Sciatic nerve (tissue), 2 donors: ENCODE measurements at regions not wholly inside any gene's neighbourhood (a gene's known extent, or its start where the extent isn't known, plus 50 kb on each side); places are given as distances from the start of the nearest gene placed in this dataset.
A peak's percentile ranks its signal among the peaks of the same experiment; 100 is the strongest.

ENCODE experiments used
- ATAC-seq: fragments of 200-7000 bp; cut with Tn5 transposase; one replicate; pipeline ENCODE4 v1.9.1; 2020; ENCODE audit warnings: mild to moderate bottlenecking, moderate library complexity
- DNase-seq: peaks from one replicate; pipeline ENCODE4 v3.0.0-alpha.2; 2020; ENCODE audit warnings: low spot score
- intact Hi-C: fragments of 100-400 bp; cut with DNase I; formaldehyde crosslinking; loops from one replicate; pipeline ENCODE4 v1.14.2; 2022
- donor health status: DM: no; HTN: no; CAD: no.
- donor health status: DM: no; HTN: no; CAD: no.

DNA sequence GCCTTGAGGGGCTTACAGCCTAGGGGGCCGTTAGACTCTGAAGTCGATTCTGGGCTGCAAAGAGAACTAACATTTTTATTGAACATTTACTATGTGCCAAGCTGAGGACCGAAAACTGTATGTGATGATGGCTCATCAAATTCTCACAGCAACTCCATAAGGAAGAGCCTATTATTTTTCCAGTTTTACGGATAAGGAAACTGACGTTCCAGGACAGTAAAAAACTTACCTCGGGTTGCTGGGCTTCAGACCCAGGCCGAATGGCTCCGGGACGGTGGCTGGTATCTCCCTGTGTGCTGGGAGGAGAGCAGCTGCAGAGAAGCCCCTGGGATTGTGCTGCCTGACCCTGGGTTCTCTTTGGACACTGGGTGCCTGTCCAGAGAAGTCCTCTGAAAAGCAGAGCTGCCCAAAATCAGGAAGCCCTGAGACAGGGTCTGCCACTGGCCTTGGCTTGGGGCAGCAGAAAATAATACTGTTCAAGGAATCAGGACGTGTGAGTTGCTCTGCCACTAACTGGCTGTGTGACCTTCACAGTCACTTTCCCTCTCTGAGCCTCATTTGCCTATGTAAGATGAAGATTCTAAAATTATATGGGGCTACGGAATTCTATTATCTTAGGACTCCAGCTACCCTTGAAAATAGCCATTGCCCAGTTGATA lies 116.3 kb upstream of the CPEB4 start:
- intact Hi-C loops = no loop called here
- no peak for ATAC-seq
- DNase-seq = no peak

DNA sequence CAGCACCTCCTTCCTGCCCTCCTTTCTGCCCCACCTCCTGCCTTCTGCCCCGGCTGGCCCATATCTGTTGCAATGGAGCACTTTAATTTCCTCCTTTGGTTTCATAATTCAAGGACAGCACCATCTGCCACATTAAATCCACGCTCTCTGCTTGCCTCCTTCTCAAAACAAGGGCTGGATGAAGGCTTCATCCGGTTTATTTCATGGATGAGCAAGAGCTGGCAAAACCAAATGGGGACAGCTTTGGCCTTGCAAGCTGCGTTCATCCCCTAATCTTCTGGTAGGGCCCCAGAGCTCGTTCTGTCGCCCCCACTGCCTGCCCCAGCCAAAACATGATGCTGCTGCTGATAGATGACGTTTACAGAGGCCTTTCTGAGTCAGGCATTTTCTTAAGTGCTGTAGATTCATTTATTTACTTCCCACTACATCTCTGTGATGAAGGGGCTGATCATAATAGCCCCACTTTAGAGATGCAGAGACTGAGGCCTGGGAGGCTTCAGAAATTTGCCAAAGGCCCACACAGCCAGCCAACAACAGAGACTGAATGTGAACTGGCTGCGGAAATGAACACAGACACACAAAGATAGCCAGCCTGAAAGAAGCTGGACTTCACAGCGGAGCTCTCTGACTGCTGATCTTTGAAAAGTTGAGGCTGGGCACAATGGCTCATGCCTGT lies 115.6 kb upstream of the CPEB4 start:
- intact Hi-C loops = no loop called here
- no peak for ATAC-seq

DNA sequence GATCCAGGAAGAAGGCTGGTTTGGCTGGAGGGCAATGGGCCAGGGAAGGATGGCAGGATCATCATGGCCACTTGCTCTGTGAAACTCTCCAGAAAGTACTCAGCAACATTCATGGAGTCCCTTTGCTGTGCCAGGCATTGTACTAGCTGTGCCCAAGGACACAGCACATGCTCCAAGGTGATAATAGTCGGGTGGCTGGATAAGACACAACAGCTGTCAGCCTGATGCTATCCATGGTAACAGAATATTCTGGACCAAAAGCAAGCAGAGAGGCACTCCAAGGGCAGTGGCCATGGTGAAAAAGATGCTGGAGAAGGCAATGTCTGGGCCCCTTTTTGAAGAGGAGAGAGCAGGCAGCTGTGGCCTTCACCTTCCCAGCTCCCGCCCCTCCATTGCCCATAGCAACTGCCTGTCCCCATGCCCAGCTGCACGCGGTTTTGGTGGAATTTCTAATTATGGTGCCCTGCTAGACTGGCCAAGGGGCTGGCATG lies 113.8 kb upstream of the CPEB4 start:
- ATAC-seq (no peak), DNase-seq (no peak)
- intact Hi-C loops = no loop called here

More for the DNA sequence above, 115.6 kb upstream of the CPEB4 start:
- no peak for DNase-seq

DNA sequence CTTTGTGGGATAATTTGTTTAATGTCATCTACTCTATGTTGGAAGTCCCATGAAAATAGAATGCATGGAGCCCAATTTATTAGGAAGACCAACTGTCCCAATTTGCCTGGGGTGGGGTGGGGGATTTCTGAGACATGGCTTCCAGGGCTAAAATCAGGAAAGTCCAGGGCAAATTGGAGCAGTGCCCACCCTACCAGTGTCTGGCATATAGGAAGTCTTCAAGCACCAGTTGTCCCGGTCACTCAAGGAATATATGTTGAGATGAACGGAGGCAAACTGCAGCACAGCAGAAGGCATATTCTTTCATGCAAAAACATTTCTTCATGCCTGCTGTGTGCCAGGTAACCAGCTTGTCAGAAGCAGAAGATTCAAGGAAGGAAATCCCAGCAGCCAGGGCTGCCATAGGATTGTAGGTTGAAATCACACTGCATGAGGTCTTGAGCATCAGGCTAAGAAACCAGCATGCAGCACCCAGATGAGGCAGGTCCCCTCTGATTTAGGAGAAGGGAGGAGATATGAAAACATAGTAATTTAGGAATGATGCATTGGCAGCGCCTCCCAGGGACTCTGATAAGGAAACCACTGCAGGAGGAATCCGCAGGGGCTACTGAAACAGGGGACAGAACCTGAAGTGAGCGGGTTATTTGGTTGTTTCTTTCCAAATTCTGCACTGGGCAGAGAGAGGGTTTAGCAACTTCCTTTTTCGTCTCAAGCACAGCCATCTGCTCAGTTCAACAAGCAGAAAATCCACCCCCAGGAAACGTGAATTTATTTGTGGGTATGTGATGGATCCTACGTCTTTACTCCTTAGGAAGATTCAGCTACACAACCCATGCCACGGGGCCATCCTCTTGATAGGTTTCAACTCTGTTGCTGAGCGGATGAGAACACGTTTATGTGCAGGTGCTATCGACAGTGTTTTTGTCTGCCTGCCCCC lies 112.6 kb upstream of the CPEB4 start:
- DNase-seq = no peak
- intact Hi-C loops = no loop called here
- ATAC-seq = no peak

DNA sequence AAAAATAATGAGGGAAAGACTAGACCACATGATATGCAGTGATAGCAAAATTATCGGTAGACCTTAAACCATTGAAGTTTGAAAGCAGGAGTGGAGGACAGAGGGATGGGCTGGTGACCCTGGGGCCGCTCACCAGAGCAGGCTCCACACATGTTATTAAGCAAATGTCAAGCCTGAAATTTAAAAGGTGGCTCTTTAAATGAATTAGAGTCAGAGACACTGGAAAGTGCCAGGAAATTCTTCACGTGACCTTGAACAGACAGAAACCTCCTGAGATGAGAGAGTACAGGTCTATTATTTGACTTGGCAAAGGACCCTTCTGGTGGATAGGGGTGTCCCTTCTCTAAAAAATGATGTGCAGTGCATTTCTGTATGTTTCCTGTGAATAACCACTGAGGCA lies 111.0 kb upstream of the CPEB4 start:
- ATAC-seq = no peak
- no peak for DNase-seq
- intact Hi-C loops = no loop called here

DNA sequence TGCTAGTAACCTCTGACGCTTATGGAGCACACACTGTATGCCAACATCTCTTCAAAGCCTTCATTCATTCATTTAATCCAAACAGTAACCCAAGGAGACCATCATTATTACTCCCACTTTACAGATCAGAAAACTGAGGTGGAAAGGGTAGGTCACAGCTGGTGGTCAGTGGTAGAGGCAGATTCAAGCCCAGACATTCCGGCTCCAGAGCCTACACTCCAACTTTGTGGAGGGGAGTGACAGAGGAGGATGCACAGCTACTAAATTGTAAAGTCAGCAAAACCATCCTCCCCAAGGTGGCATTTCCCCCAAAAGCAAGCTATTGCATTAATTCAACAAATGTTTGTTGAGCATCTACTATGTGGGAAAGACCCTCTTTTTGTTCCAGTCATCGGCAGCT lies 110.5 kb upstream of the CPEB4 start:
- intact Hi-C loops = no loop called here
- DNase-seq = no peak
- no peak for ATAC-seq

DNA sequence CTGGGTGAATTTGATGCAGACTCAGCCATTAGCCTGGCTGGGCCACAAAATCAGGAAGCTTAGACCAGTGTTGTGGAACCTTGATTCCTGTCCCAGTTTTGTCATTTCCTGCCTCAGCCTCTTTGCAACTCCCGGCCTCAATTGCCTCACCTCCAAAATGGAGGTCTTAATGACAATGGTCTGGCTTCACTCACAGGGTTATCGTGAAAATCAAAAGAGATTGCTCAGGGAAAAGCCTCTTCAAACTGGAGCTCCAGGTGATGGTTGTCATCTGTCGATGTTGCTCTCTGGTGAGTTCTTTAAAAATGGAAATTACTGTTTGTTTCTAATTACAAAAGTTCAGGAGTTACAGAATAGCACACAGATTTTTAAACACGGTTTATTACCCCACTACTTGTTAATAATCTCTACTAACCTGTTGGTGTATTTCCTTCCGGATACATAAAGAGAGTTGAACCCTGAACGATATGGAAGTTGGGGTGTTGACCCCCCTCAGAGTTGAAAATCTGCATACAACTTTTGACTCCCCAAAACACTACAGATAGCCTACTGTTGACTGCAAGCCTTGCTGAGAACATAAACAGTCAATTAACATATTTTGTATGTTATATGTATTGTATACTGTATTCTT lies 109.9 kb upstream of the CPEB4 start:
- ATAC-seq (no peak), DNase-seq (no peak)
- intact Hi-C loops = no loop called here

DNA sequence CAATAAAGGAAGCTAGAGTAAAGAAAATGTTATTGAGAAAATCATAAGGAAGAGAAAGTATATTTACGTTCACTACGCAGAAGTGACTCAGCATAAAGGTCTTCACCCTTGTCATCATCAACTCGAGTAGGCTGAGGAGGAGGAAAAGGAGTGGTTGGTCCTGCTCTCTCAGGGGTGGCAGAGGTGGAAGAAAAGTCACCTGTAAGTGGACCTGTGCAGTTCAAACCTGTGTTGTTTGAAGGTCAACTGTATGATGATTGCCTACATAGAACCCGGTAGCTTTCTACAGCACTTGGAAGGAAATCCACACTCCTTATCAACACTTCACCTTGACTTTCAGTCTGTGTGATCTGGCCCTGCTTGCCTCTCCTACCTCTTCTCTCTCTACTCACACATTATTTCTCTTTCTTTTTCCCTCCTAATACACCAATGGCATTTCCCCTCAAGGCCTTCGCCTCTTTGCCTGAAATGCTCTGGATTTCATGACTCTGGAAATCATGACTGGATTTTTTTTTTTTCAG lies 109.3 kb upstream of the CPEB4 start:
- ATAC-seq (no peak), DNase-seq (no peak)
- intact Hi-C loops = no loop called here

DNA sequence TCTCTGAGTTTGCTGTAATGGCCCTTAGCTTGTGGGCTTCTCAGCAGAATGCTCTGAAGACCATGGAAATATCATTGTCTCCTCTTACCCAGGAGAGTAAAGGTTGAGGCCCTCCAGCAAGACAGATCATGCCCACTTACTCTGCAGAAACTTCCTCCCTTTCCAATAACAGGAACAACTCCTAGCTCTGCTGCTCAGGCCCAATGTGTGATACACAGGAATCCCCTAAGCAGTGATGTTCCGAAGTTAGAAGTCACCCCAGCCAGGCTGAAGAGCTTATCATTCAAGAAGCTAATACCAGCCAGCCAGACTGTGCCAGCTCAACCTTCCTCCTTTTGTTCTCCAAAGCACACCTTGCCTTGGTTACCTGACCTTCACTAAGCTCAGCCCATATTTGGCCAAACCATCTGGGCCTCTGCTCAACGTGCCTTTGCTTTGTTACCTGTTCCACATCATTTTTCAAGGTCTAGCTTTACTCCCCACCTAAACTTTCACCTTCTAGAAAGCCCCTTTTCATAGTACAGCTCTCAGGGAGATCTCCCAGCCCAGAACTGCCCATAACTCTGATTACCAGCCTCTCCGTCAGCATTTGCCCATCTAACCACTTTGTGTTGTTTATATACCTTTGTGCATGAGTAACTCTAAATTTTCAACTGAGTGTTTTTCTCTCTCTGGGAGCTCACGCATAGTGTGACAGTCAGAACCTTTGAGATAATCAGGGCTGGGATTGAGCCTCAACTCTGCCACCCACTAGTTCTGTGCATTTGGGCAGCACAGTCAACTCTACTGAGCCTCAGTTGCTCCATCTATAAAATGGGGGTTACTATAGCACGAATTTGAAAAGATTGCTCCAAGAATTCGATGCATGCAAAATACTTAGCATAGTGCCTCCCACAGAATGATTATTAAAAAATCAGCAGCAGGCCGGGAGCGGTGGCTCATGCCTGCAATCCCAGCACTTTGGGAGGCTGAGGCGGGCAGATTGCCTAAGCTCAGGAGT lies 107.6 kb upstream of the CPEB4 start:
- DNase-seq (no peak), ATAC-seq (no peak)
- intact Hi-C loops = no loop called here

DNA sequence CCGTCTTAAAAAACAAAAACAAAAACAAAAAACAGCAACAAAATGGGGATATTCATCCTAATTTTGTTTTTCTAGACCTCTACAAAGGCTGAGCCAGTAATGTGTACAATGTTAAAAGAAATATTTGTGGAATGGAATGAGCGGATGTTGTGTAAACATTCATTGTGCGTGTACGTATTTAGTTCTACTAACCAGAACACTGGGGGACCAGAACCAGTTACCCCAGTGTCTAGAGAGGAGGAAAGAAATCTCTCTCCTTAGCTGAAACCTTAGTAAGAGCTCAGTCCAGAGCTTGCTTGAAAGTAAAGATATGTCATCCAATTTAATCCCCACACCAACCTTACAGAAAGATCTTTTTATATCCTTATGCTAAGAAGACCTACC lies 106.7 kb upstream of the CPEB4 start:
- ATAC-seq (peak; percentile 37), DNase-seq (no peak)
- intact Hi-C loops = no loop called here

DNA sequence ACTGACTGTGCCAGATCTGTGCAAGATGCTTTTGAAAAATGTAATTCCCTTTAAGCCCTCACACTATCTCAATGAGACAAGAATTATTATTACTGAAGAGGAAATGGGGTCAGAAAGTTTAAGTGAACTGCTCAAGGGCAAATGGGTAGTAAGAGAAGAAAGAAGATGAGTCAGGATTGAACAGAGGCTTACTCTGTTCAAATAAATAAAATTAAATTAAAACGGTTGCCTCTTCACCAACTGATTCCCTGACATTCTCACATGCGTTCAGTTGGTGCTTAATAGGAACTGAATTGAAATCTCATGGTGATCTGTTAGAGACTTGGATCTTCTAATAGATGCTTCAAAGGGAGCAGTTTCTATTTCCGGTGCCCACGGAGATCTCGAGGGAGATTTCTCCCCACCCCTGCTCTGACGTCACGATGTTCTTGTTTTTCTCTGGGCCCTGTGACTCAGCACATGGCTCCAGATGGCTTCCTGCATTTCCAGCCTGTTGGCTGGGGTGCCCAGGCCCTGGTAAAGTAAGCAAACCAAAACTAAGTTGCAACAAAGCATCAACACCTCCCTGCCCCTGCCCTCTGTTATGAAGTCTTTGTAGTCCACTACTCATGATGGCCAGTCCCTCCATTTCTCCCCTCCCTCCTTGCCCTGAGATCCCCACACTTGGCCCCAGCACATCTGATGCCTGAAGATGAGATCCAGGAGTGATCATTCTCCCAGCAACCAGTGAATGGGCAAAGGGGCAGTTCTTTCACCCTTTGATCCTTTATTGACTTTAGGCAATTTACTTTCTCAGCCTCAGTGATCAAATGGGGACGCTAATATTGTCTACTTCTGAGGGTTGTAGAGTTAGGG lies 106.1 kb upstream of the CPEB4 start:
- ATAC-seq = peak; percentile 96
- peak; percentile 82 for DNase-seq
- intact Hi-C loops = no loop called here

DNA sequence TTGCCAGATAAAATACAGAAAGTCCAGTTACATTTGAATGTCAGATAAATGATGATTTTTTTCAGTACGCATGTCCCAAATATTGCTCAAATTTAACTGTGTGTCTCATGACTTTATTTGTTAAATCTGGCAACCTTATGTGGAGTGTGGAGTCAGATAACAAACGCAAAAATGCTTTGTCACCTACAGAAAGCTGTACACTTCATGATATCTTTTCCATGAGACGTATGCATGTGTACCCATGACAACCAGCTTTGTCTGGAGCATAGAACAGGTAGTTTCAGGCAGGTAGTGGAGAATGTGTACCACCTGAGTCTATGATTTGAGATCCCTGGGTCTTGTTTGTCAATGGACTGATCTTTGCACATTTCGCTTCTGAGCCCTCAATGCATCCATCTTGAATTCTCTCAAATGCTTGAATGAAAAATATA lies 105.5 kb upstream of the CPEB4 start:
- ATAC-seq (no peak), DNase-seq (no peak)
- intact Hi-C loops = no loop called here

DNA sequence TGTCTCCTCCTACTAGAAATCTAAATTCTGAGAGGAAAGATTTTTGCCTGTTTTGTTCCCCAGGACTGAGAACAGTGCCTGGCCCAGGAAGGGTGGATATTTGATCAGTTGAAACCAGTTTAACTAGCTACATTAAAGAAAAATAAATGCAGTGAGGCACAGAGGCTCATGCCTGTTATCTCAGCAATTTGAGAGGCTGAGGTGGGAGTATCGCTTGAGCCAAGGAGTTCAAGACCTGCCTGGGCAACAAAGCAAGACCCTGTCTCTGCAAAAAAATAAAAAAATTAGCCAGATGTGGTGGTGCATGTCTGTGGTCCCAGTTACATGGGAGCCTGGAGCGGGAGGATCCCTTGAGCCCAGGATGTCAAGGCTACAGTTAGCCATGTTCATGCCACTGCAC lies 104.8 kb upstream of the CPEB4 start:
- ATAC-seq (no peak), DNase-seq (no peak)
- intact Hi-C loops = no loop called here

DNA sequence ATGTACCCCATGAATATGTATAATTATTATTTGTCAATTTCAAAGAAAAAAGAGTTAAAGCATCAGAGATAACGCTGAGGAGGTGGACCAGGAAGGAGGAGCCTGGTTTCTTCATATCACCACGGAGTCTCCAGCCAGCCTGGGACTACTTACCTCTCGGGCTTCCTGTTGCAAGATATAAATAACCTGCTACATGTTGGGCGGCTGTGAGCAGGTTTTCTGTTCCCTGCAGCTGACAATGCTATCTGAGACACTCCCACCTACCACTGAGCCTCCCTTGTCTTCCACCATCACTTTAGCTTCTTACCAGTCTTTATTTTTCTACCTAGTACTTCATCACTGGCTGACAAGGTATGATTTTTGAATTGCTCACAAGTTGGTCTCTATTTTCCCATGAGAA lies 102.7 kb upstream of the CPEB4 start:
- DNase-seq (no peak), ATAC-seq (no peak)
- intact Hi-C loops = no loop called here

DNA sequence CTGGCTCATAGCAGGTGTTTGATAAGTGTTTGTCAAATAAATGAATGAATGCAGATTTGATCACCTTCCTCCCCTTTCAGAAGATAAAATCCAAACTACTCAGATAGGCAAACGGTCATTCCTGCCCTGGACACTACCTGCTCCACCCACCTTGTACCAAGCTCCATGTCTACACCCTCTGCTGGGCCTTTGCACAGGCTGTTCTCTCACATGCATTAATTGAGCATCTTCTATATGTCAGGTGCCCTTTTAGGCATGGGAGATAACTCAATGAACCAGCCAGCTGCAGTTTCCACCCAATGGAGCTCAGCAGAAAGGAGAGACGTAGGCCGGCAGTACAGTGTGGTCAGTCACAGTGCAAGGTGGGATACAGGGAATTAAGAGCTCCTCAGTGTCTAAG lies 102.3 kb upstream of the CPEB4 start:
- DNase-seq (no peak), ATAC-seq (no peak)
- intact Hi-C loops = no loop called here

DNA sequence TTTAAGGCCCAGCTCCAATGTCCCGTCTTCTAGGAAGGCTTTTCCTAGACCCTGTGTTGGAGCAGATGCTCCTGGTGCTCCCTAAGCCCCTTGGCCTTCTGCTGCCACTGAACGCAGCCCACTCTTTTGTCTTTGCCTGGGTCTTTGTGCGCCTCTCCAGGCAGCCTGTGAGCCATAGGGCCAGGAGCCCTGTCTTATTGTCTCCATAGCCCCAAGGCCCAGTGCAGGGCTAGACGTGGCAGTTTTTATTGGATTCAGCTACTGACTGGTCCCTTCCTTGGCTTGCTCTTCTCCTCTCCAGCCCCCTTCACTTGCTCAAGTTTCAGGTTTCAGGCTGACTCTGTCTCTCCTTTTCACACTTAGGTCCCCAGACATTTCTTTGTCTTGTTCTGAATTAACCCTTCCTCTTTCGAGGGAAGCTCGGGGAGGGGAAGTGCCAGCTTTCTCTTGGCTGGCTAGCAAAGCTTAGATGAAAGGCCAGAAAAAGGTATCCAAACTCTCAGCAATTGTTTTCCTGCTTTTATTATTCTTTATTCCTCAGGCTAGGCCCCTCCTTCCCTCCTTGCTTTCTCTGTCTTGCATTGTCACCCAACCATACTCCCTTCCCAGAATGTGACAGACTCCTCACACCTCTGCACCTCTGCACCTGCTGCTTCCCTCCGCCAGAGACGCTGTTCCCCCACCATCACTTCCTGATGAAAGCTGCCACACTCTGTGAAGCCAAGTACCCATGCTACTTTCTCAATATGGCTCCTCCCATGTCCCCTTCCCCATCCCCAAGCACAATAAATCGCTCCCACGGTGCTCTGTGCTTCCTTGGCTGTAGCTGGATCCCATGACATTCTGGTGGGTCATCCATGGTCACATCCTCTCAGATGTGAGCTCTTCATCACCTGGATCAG lies 101.6 kb upstream of the CPEB4 start:
- no peak for DNase-seq
- intact Hi-C loops = no loop called here
- no peak for ATAC-seq
